Breast epithelium (tissue), 4 donors: ENCODE measurements at regions not wholly inside any gene's neighbourhood (a gene's known extent, or its start where the extent isn't known, plus 50 kb on each side); places are given as distances from the start of the nearest gene placed in this dataset.
"Not testable (repeated sequence)": the region's sequence is repeated elsewhere in the genome, so short reads cannot be mapped to it uniquely, and the experiment has no call there.

ENCODE experiments used
- DNase-seq, 2 donors: peaks; one replicate each; pipeline ENCODE4 v3.0.0-alpha.2; 2019; ENCODE audit warnings: low spot score in 2 of 2
- H3K27ac ChIP-seq, 2 donors: fragments of 200-600 bp; sonication (generic) in 1 of 2; one replicate each; pipeline ENCODE4 v1.5.1; 2016 to 2019; ENCODE audit warnings: mild to moderate bottlenecking in 1 of 2
- H3K27me3 ChIP-seq, 2 donors: fragments of 200-600 bp; sonication (generic) in 1 of 2; one replicate each; pipeline versions ENCODE4 v1.5.1 to v1.6.0; 2017 to 2019; ENCODE audit warnings: control low read depth in 1 of 2, mild to moderate bottlenecking in 1 of 2
- H3K36me3 ChIP-seq: fragments of 200-600 bp; one replicate; pipeline ENCODE4 v1.5.1; 2019
- H3K4me1 ChIP-seq, 2 donors: fragments of 200-600 bp; sonication (generic); one replicate each; pipeline ENCODE4 v1.5.1; 2016 to 2019; ENCODE audit warnings: control low read depth in 1 of 2
- H3K4me3 ChIP-seq, 3 donors: fragments of 200-600 bp; sonication (generic); 1 replicate in 2 of 3; 2 replicates in 1 of 3; pipeline ENCODE4 v1.5.1; 2016 to 2019; ENCODE audit warnings: mild to moderate bottlenecking in 3 of 3, moderate library complexity in 2 of 3
- H3K9me3 ChIP-seq, 2 donors: fragments of 200-600 bp; sonication (generic) in 1 of 2; one replicate each; pipeline ENCODE4 v1.5.1; 2016 to 2019; ENCODE audit warnings: control low read depth in 1 of 2
- CTCF ChIP-seq, 3 donors: fragments of 450-650 bp; IDR thresholded peaks; one replicate each; pipeline ENCODE4 v1.5.1; 2016 to 2017; ENCODE audit warnings: antibody characterized with exemption in 3 of 3, mild to moderate bottlenecking in 3 of 3, moderate library complexity in 3 of 3
- POLR2A ChIP-seq: fragments of 450-650 bp; IDR thresholded peaks from one replicate; pipeline ENCODE4 v1.6.1; 2016; ENCODE audit warnings: antibody characterized with exemption, mild to moderate bottlenecking, moderate library complexity
- POLR2AphosphoS5 ChIP-seq, 3 donors: sonication (generic); formaldehyde crosslinking; IDR thresholded peaks; one replicate each; pipeline ENCODE4 v1.6.1; 2017; ENCODE audit warnings: antibody characterized with exemption in 3 of 3
- intact Hi-C: fragments of 100-400 bp; cut with DNase I; formaldehyde crosslinking; loops from one replicate; pipeline ENCODE4 v1.15.1; 2023; ENCODE audit warnings: low total_unique reads

DNA sequence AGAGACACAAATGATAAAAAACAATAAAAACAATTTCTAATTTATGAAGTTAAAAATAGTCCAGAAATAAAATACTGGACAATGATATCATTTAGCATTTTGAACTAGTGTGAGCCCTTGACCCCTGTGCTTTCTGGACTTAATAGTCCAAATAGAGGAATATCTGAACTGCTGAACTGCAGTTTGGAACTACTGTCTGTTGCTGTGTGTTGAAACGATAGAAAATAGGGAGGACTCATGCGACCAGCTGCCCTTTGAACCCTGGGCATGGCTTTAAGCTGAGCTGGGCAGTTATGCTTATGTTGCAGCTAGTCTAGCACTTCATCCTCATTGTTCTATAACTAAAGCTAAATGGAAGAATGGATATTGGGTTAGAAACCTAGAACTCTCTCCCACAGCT is 99.5 kb downstream of the FMR1NB start:
- DNase-seq = no peak
- Histone ChIP-seq H3K9me3 (no peaks in the 10 kb centered on the region), H3K27me3 (no peaks in the 10 kb centered on the region), H3K4me1 (no peaks in the 10 kb centered on the region), H3K4me3 (no peak overlapping the region), H3K27ac (no peak overlapping the region), H3K36me3 (no peaks in the 10 kb centered on the region)
- intact Hi-C loops = no loop called here
- TF ChIP-seq CTCF (IDR thresholded peaks at IDR 0.05) (no peak), POLR2A (no peak), POLR2AphosphoS5 (IDR thresholded peaks at IDR 0.05) (no peak)

DNA sequence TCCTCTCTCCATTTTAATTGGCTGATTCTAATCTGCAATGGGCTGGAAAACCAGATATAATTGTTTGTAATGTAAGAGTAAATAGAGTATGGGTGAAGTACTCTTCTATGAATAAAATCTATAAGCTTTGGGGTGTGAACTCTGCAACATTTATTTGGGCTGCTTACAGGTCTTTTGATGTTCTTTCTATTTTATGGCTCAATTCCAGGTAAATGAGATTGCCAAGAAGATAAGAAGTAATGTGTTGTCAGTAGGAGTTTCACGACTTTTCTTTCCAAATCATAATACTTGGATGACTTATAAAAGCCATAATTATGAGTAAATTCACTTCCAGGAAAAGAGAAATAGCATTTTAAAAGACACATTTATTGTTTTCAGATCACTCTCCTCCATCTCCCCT is 103.5 kb downstream of the FMR1NB start:
- intact Hi-C loops = no loop called here
- Histone ChIP-seq H3K4me1 (no peaks in the 10 kb centered on the region), H3K27me3 (no peaks in the 10 kb centered on the region), H3K27ac (no peak overlapping the region), H3K36me3 (no peaks in the 10 kb centered on the region), H3K4me3 (no peak overlapping the region), H3K9me3 (no peaks in the 10 kb centered on the region)
- DNase-seq = no peak
- TF ChIP-seq CTCF (IDR thresholded peaks at IDR 0.05) (no peak), POLR2A (no peak), POLR2AphosphoS5 (IDR thresholded peaks at IDR 0.05) (no peak)

GRCh38 chrX:148120151-148120550 is 139.0 kb downstream of the FMR1NB start:
- Histone ChIP-seq H3K36me3 (no peaks in the 10 kb centered on the region), H3K27ac (no peak overlapping the region), H3K9me3 (peaks cover 3 to 6% of the 10 kb centered on the region in 2 donors), H3K4me3 (no peak overlapping the region), H3K4me1 (no peaks in the 10 kb centered on the region), H3K27me3 (no peaks in the 10 kb centered on the region)
- intact Hi-C loops = no loop called here
- TF ChIP-seq POLR2AphosphoS5 (IDR thresholded peaks at IDR 0.05) (no peak), CTCF (IDR thresholded peaks at IDR 0.05) (no peak), POLR2A (no peak)
- DNase-seq = no peak

DNA sequence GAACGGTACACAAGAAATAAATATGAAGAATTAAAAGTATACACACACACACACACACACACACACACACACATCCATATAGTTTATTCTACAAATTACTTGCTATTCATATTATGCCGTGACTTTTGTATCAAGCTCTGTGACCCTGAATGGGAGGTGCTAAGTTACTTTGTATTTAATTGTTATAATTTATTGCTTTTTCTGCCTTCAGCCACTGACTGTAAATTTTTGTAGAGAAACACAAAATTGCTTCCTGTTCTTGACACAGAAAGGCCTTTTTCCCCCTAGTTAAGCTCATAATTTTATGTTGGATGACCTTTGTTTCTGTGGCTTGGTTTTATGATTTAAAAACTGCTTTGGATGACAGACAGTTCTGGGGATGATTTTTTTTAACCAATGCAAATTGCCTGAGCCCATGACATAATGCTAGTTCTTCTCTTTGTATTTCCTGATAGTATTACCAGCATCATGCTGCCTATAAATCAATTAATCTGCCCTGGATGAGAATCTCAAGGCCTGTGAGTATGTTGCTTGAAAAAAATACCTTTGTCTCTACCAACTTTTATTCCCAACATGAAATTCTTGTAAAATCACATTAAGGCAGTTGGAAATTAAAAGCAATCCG is 140.0 kb downstream of the FMR1NB start:
- intact Hi-C loops = no loop called here
- no peak for TF ChIP-seq POLR2AphosphoS5 (IDR thresholded peaks at IDR 0.05)
- TF ChIP-seq POLR2A = no peak
- TF ChIP-seq CTCF (IDR thresholded peaks at IDR 0.05) = no peak
- Histone ChIP-seq H3K36me3 (no peaks in the 10 kb centered on the region), H3K4me1 (no peaks in the 10 kb centered on the region), H3K27ac (no peak overlapping the region), H3K9me3 (peaks cover 3 to 6% of the 10 kb centered on the region in 2 donors), H3K27me3 (no peaks in the 10 kb centered on the region), H3K4me3 (no peak overlapping the region)
- DNase-seq = no peak

- H3K4me3 ChIP-seq, H3K4me1 ChIP-seq, DNase-seq, intact Hi-C loops, H3K36me3 ChIP-seq, H3K9me3 ChIP-seq, H3K27ac ChIP-seq, H3K27me3 ChIP-seq: not testable (repeated sequence)
Measured at GRCh38 chrX:148128872-148129505, 147.9 kb downstream of the FMR1NB start.
